ENCODE measurements at regions not wholly inside any gene's neighbourhood (a gene's known extent, or its start where the extent isn't known, plus 50 kb on each side); places are given as distances from the start of the nearest gene placed in this dataset.

DNA sequence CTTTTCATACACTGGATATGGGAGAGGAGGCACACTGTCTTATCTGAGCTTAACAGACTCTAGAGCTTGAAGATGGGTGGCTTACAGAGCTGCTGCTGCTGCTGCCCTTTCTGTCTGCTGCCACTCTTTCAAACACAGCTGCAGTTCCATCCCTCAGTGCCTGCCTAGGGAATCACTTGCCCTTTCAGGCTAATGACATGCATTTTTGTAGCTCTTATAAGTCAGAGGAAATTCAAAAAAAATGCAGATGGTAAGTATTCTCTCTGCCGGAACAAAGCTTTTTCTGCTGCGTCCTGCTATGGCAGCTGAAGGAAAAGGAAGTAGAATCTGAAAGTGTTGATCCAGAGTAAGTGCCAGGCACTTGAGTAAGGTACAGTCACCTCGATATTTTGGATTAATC lies 460.4 kb upstream of the DIAPH2 start:
- Mint-ChIP-seq H3K27me3 (ENCODE audit: low read depth) (no peaks in the 10 kb centered on the region), H3K9me3 (ENCODE audit: low read depth) (peaks cover 6% of the 10 kb centered on the region), H3K4me3 (ENCODE audit: unreplicated experiment) (no peak overlapping the region), H3K27ac (ENCODE audit: unreplicated experiment) (no peak overlapping the region), H3K36me3 (ENCODE audit: low read depth) (no peaks in the 10 kb centered on the region), H3K4me1 (ENCODE audit: low read depth) (no peaks in the 10 kb centered on the region)
- no peak for DNase-seq (ENCODE audit: low spot score)
- no peak for TF ChIP-seq CTCF (IDR thresholded peaks at IDR 0.05)

- H3K27ac Mint-ChIP-seq (ENCODE audit: unreplicated experiment), result no peak overlapping the region
- H3K4me1 Mint-ChIP-seq (ENCODE audit: low read depth), result no peaks in the 10 kb centered on the region
These were observed 439.7 kb upstream of the DIAPH2 start for GRCh38 chrX:96244955-96245354.

DNA sequence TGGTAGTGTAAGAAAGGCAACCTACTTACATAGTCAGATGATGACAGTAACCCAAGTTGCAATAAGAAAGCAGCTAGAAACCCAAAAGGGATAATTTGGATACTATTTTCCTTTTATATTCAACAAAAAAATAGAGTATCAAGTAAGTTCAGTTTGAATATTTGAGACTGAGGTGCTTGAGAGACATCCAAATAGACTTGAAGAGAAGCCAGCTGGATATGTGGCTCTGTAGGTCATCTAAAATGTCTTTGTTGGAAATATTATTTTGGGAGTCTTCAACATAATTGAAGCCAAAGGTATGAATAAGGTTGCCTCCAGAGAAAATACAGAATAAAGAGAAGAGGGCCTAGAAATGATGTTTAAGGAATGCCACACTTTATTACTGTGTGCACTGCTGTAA lies 438.2 kb upstream of the DIAPH2 start:
- DNase-seq (ENCODE audit: low spot score), result no peak
- Mint-ChIP-seq H3K36me3 (ENCODE audit: low read depth) (no peaks in the 10 kb centered on the region), H3K27me3 (ENCODE audit: low read depth) (no peaks in the 10 kb centered on the region), H3K4me3 (ENCODE audit: unreplicated experiment) (no peak overlapping the region), H3K4me1 (ENCODE audit: low read depth) (no peaks in the 10 kb centered on the region), H3K27ac (ENCODE audit: unreplicated experiment) (no peak overlapping the region), H3K9me3 (ENCODE audit: low read depth) (peaks cover 2% of the 10 kb centered on the region)
- no peak for TF ChIP-seq CTCF (IDR thresholded peaks at IDR 0.05)

More at GRCh38 chrX:96244955-96245354, 439.7 kb upstream of the DIAPH2 start:
- DNase-seq (ENCODE audit: low spot score), result no peak
- peaks cover 7% of the 10 kb centered on the region for H3K9me3 Mint-ChIP-seq (ENCODE audit: low read depth)
- H3K36me3 Mint-ChIP-seq (ENCODE audit: low read depth), result no peaks in the 10 kb centered on the region
- H3K27me3 Mint-ChIP-seq (ENCODE audit: low read depth), result no peaks in the 10 kb centered on the region
- TF ChIP-seq CTCF (IDR thresholded peaks at IDR 0.05), result no peak
- no peak overlapping the region for H3K4me3 Mint-ChIP-seq (ENCODE audit: unreplicated experiment)

Data from chondrocyte (in vitro differentiated cells).